Ureter (tissue), 1 donor: ENCODE measurements at regions not wholly inside any gene's neighbourhood (a gene's known extent, or its start where the extent isn't known, plus 50 kb on each side); places are given as distances from the start of the nearest gene placed in this dataset.
"Not testable (repeated sequence)": the region's sequence is repeated elsewhere in the genome, so short reads cannot be mapped to it uniquely, and the experiment has no call there.

Experiments used
- DNase-seq: peaks from one replicate; pipeline ENCODE4 v3.0.0-alpha.2; 2020; ENCODE audit warnings: low spot score
- donor health status: DM: yes; HTN: yes; CAD: no.

DNA sequence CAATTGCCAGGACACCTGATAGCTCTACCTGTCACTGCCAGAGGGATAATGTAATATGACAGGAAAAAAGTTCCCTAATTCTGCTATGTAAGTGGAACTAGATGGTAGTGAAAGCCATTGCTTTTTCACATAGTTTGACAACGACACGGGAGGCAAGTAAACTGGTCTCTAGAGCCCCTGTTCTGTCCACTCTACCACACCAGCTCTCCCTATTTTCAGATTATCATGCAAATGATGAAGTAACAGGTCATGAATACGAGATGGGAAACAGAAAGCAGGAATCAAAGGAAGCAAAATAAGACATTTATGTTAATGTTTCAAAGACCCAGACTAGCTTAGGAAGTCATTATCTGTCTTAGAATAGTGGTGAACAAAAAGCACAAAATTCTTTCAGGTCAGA, 56.2 kb downstream of the TAF11L14 start:
- no peak for DNase-seq

DNA sequence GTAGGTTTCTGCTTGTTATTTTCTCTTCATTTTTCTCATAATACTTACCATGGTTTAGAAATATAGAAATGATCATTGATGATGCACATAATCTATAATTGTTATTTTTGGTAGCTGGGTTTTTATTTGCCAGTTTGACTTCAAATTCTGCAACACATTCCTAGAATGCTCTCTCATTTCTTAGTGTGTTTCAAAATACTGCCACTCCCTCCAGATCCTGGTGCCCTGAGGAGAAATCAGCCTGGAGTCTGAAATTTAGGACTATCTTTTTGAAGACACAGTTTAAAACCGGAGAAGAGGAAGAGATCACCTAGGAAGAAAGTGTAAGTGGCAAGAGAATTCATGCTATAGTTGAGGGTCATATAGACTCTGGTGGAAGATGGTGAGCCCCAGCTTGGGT, 57.5 kb downstream of the TAF11L14 start:
- DNase-seq = no peak

DNA sequence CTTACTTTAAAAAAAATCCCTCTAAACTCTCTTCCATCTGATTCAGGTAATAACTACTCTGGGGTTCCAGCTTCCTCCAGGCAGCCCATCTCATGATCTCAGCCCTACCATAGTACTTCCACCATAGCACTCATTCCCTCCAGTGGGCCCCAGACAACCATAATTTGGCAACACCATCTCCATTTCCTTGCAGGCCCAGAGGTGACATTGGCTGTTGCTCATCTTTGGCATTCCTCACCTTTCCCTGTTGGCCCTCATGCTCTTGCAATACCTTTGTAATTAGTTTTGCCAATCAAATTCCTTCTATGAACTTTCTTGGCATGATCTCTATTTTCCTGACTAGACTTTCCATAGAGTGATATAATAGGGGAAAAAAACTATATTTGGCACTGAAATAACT, 60.1 kb downstream of the TAF11L14 start:
- DNase-seq = no peak

DNA sequence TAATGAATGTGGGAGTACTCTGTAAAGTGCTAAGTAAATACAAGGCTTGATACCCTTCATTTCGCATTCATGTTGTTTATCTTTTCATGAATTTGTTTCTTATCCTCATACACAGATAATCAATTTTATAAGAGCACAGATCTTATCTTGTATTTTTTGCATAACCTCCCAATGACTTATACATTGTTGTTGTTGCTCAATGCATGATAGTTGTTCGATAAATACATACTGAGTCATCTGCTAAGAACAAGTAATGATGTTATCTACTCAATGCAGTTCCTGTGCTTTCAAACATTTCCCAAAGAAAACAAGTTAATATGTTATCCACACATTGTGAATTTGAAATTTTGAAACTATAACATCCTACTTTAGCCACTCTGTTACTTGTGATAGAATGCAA, 60.7 kb downstream of the TAF11L14 start:
- DNase-seq = no peak

DNA sequence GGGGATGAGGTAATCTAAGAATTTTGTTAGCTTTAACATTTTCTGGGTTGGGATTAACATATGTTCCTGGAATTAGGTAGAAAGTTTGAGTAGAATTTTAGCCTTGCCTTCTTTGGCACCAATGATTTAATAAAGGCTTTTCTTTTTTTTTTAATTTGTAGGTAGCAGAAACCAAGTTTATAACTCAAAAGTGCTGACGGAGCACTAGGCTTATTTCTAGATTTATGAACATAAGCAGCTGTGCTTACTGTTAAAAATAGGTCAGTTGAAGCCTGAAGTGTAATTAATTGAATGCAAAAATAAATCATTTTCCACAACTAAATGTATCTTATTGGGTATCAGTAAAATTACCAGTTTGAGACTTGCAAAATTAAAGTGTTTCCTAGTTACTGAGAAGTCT, 62.4 kb downstream of the TAF11L14 start:
- no peak for DNase-seq

DNA sequence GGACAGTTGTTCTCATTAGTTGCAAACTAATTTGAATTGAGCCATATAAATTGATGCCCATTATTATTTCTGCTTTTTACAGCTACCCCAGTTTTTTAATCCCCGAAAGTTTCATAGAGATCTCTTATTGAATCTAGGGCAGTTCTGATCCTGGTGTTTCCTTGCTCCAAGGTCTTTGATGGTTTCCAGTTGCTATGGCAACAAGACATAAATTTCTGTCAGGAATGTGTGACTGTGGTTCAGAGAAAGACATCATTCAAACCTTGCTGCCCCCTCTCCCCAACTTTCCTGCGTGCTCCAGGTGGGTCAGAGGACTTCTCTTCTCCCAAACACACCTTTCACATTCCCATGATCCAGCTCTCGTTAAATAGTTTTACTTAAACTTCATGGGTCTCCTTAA, 63.4 kb downstream of the TAF11L14 start:
- no peak for DNase-seq

DNA sequence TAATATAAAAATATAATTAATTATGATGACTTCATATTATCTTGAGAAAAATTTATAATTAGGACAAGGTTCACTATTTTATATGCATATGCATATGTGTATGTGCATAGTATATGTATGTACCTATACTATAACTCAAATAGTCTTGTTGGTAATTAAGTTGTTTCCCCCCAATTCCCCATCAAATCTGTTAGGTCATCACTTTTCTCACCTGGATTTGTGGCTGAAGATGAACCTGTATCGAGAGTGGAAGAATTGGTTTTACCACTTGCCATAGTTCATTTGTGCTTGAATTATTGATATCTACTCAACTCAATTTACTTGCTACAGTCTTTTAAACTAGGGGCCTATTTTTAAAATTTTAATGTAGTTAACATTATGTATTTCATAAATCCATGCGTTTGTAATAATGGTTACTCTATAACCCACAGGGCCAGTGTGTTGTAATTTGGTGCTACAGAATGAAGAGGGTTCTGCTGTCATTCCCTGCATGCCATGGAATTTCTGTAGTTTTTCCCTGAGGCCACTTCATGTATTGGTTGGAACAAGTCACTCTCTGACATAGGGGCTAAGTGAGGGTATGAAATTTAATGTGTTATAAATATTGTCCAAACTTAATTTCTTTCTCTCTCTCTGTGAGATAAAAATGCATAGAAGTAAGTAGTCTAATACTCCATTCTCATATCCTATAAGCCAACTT, 74.9 kb downstream of the TAF11L14 start:
- DNase-seq = no peak

DNA sequence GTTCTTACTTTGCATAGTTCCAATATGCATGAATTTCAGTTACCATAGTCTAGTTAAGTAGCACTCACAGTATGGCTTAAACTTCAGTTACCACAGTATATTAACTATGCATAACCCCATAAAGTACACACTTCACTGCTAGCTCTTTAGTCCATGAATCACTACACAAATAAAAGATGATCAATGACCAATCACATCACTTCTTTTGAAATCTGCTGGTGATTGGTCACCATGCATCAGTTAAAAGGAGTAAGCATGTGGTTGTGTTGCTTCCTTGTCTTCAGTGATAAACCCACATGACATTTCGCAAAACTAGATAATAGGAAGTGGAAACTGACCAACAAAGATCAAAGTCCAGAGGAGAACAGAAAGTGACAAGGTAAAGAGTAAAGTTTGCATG, 79.0 kb downstream of the TAF11L14 start:
- no peak for DNase-seq

DNA sequence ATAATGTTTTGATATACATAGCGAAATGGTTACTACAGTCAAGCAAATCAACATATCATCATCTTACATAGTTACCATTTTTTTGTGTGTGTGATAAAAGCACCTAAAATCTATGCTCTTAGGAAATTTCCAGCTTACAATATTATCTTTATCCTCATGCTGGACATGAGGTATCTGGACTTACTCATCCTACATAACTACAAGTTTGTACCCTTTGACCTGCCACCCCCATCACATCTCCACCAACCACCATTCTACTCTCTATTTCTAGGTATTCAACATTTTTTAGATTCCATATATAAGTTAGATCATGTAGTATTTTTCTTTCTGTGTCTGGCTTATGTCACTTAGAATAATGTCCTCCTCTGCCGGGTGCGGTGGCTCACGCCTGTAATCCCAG, 79.9 kb downstream of the TAF11L14 start:
- DNase-seq = no peak

DNA sequence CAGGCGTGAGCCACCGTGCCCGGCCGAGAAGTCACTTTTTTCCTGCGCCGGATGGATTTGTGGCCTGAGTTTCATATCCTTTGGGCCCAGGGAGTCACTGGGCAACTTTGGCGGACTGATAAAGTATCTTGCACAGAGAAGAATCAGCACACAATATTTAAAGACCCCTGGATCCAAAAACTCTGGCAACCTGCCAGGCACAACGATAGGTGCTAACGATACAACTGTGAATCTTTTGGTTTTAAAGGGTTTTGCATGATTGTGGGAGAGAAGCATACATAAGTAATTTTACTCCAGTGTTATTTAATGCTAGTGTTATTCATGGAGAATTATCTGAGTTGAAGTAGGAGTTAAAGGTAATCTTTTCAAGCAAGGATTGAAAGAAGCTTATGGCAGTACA, 85.3 kb downstream of the TAF11L14 start:
- no peak for DNase-seq

DNA sequence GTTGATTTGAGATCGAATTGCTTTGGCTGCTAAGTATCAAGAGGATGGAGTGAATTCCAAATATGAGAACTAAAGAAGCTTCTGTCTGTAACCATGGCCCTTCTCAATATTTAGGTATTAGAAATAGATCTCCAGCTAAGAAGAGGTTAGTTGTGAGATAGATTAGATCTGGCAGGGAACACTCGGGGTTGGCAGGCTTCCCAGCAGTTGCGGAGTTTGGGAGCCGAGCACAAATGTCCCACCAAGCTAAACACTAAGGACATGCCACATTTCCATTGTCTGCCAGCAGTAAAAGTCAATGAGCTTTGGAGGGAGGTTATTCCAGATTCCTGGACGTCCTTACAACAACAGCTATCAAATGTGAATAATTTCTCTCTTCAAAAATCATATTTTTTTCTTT, 85.8 kb downstream of the TAF11L14 start:
- no peak for DNase-seq

DNA sequence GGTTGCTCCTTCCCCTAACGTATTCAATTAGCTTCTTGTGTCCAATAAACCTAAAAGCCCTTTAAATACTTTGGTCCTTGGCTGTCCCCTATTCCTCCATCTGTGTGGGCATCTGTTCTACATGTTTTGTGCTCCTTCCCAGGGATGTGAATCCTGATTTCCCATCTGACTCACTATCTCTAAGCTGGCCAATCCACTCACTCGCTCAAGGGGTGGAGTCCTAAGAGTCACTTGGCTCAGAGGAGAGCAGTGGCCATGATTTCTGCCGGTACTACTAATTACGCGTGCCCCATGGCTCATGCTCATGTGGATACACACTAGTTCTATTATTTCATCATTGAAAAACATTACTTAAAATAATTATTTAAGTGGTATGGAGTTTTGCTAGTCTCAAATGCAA, 89.6 kb downstream of the TAF11L14 start:
- no peak for DNase-seq

DNA sequence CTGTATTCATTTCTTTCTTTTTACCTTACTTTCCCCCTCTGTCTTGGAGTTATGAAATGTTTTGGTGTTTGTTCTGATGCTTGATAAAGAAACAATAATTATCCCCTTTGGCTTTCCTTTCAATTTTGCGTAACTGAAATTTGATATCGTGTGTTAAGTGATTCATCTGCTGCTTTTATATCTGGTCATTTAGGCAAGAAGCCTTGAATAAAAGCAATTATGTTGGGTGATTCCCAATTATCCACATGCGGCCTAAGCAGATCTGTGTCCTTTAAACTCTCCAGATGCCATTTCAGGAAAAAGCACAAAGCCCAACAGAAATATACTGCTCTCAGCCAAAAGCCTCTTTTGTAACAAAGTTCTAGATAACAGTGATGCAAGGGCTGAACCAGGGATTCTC, 92.8 kb downstream of the TAF11L14 start:
- DNase-seq = no peak

DNA sequence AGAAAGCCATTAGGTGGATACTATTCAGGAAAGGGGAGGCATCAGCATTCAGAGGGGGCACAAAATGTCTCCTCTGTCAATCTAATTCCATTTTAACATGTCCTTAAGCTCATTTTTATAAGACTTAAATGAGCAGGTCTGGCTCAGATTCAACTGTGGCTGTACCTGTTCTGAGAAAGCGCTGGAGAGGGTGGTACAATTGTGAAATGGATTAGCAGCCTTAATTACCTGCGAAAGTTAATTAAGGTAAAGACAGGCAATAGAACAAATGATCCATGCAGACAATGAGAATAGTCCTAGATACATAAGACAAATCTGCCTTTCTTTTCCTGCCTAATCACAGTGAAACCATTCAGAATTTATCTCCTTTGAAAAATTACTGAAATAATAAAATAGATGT, 96.2 kb downstream of the TAF11L14 start:
- DNase-seq = no peak

DNA sequence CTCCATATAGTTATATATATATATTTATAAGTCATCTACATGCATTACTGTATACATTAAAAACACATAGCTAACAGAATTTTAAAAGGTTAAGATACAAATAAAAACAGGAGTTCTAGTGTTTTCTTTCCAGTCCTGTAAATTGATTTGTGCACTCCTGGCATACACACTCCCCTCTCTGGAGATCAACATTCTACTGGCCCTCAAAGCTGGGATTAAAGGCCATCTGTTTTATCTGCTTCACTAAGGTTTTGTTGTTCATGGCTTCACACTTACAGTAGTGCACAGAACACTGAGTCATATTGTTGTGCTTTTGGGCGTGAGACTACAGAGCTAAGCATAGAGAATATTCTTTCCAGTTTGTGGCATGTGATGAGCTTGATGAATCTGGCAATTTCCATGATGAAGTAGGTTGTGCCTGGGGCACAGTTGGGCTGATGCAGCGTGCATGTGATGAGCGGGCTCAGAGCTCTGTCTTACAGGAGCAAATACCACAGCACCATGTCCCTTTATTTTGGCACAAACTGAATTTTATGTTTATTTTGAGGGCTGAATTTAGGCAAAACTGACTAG, 98.2 kb downstream of the TAF11L14 start:
- DNase-seq = no peak

DNA sequence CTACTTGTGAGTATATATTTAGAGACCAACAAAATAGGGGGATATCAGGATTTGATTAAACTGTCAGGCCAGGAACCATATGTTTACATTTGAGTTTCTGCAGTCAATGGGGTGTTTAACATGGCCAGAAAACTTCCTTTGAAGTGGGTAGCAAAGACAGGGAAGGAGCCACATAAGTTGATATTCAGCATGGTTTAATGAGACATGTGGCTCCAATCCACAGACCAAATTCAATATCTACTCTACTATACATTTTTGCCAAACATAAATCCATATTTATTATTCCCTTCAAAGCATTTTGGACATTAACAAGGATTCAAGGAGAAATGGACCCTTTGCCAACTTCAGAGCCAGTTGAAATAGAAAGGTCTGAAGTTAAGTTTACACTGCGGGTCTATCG, 99.8 kb downstream of the TAF11L14 start:
- no peak for DNase-seq

DNA sequence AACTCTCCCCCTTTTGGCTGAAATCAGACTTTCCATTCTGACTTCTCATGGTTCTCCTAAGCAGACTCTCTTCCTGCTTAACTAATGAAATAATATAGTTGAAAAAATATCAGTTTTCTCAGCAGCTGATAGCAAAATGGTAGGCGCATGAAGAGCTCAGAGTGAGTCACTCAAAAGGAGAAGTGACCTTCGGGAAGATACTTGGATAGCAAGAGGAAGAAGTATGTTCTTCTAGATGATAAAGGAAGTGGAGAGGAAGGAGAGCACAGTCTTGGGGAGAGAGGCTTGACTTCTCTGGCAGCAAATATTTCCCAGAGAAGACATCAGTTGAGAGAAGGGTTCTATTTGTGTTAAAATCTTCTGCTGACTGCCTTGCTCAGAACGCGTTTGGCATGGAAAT, 101.5 kb downstream of the TAF11L14 start:
- no peak for DNase-seq

DNA sequence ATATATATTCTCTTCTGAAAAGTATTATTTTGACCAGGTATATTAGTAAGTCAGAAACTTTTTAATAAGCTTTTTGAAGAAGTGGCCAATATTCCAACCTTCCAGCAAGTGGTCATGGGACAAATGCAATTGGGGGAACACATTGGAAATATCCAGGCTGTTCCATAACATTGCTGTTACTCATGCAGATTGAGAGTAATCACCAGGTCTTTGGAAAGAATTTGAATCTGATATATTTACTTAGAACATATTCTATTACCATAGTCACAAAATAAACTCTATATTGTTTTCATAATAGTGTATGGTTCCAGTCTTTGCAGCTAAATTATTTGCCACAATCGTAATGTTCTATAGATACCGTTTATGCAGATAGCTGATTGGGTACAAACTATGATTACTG, 102.8 kb downstream of the TAF11L14 start:
- no peak for DNase-seq

DNA sequence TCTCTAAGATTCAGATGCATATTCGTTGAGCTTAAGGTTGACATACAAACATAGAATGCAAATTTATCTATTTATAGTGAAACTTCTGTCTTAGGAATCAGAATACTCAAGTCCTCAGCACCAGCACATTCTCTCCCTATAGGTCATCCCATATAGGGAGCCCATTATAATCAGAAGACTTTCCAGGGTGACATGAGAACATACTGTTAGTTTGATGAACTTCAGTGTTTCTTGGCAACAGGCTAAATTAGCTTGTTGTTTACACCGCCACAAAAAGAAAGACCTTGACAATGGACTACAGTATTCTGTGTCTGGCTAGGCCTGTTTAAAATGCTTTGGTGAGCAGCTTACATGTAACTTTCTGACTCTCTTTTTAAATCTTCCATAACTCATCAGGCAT, 104.2 kb downstream of the TAF11L14 start:
- no peak for DNase-seq

DNA sequence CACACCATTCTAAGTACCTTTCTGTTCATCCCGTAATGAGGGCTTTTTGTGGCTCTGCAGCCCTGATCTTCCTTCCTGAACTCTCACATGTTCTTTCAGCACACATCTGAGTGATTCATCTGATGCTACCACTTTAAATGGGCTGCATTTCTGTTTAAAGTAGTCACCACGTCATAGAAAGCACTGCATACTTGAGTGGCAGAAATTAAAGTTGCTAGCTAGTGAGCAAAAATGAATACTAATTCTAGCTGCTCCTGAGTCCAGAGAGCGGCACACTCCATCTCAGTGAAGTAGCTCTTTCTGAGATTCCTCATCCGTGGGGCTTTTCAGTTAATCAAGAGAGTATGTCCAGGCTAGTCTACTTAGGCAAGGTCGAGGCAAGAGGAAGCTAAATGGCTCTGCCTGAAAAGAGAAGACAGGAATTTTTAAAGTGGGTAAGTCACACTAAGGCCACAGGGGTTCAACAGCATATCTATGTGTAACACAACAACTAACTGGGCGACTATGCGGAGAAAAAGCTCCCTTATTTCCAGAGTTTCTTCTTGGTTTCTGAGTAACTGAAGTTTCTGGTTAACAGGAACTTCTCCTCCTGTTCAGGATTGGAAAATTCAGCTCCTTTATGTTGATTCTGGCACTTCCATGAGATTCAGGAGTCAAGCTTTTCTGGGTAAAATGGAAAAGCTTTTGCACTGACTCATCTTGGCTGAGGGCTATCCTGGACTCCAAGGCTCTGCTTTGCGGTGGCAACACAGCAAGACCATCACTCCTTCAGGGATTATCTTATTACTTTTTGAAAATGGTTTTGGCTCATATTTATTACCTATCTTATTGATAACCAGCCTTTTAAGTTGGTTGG, 109.5 kb downstream of the TAF11L14 start:
- DNase-seq = no peak

DNA sequence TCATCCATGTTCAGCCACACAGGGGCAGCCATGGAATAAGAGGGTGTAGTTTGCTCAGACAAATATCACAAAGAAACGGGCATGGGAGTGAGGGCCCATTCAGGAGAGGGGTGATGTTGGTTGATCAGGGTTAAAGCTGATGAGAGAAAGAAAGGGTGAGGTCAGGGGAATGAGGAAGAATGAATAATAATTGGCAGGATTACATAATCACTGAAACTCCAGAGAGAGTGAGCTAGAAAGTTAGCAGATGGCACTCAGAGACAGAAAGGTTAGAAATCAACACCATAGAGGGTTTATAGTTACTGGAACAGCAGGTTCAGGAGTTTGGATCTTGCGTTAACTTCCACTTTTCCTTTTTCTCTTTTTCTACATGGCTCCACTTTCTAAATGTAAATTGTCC, 113.9 kb downstream of the TAF11L14 start:
- no peak for DNase-seq

DNA sequence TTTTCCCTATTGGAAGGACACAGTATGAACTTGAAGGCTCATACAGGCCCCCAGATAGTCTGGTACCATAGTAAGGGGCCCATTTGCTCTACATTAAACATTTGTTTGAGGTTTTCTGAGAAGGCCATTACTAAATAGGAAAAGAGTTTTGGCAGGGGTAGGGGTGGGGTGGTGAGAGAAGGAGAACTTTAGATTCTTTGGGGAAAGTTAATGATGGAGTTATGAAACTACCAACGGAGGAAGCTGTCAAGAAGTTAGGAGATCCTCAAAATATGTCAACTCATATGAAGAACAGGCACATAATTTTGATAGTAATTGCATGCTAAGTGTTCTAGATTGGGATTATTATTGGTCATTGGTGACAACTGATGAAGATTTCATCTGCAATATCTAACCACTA, 114.7 kb downstream of the TAF11L14 start:
- no peak for DNase-seq

DNA sequence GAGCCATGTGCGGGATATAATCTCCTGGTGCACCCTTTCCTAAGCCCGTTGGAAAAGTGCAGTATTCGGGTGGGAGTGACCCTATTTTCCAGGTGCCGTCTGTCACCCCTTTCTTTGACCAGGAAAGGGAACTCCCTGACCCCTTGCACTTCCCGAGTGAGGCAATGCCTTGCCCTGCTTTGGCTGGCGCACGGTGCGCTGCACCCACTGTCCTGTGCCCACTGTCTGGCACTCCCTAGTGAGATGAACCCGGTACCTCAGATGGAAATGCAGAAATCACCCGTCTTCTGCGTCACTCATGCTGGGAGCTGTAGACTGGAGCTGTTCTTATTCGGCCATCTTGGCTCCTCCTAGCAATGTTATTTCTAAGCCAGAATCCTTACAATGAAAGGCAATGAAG, 121.1 kb downstream of the TAF11L14 start:
- not testable (repeated sequence) for DNase-seq
